GM21390 (cell line): ENCODE measurements at regions not wholly inside any gene's neighbourhood (a gene's known extent, or its start where the extent isn't known, plus 50 kb on each side); places are given as distances from the start of the nearest gene placed in this dataset.
"Not testable (repeated sequence)": the region's sequence is repeated elsewhere in the genome, so short reads cannot be mapped to it uniquely, and the experiment has no call there.

Experiments used
- ATAC-seq: cut with Tn5 transposase; IDR thresholded peaks from one replicate; pipeline ENCODE4 v1.9.1; 2021; ENCODE audit not compliant: unreplicated experiment

DNA sequence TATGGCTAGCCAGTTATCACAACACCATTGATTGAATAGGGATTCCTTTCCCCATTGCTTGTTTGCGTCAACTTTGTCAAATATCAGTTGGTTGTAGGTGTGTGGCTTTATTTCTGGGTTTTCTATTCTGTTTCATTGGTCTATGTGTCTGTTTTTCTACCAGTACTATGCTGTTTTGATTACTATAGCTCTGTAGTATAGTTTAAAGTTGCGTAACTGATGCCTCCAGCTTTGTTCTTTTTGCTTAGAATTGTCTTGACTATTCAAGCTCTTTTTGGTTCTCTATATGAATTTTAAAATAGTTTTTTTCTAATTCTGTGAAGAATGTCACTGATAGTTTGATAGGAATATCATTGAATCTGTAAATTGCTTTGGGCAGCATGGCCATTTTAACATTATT is 194.9 kb upstream of the FN1 start:
- ATAC-seq: not testable (repeated sequence)

DNA sequence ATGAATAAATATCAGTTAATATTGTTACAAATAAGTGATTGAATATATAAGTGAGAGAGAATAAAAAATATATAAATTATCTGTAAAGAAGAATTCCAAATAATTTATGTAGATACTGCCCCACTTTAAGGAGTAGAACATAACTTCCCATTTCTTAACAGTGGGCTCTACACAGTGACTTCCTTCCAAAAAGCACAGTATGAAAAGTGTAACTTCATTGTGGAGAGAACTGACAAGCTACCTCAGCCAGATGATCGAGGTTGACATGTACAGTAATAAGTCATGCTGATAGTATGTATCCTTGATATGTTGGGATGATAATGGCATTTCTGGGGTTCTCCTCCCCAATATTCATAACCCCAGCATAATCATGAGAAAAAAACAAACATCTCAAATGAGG is 191.9 kb upstream of the FN1 start:
- ATAC-seq: no peak

DNA sequence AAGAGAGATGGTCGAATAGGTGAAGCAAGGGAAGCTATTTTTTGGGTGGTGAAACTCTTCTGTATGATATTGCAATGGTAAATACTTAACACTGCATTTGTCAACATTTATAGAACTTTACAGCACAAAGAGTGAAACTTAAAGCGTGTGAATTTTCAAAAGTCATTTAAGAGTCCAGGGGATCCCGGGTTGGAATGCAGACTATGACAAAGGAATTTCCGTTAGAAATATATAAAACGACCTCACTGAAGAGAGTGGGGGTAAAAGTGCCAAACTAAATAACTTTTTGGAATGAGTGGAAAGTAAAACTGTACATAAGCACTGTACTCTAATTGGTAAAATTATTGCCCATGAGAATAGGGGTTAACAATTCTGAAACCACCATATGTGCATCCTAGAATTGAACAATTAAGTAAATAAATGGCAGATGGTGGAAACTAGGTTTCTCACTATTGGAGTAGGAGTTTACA is 191.0 kb upstream of the FN1 start:
- no peak for ATAC-seq

GRCh38 chr2:215626063-215626462 is 190.2 kb upstream of the FN1 start:
- ATAC-seq: no peak

DNA sequence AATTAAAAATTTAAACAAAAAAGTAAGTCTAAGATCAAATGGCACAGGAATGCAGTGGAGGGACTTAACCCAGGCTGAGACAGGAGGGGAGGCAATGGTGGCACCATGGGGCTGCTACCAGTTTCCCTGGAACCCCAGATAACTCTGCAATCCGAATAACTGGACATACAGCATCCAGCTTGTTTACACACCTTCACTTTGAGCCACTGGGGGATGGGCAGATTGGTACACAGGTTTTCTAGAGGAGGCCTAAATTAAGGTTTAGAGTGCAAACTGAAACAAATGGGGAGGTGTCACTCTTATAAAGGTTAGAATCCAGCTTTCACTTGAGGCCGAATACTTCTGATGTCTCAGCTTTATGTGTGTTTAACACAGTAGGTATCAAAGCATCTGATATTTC is 189.3 kb upstream of the FN1 start:
- no peak for ATAC-seq

DNA sequence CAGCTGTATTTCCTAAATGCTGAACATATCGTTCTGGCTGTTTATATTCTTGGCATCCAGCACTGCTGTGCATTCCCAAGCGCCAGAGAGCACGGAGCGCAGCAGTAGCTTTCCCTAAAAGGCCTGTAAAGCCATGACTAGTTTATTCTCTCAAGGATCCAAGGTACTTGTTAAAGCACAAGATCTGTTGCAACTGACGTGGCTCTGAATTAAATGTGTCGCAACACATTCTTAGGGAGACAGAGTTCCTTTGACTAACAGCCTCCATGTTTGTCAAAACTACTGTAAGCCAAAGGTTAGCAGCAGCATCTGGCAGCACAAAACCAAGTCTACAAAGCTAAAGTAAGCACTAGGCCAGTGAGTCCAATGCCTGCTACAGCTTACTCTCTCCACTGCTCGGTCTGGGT is 188.6 kb upstream of the FN1 start:
- no peak for ATAC-seq

GRCh38 chr2:215622837-215623236 is 187.0 kb upstream of the FN1 start:
- ATAC-seq: no peak

DNA sequence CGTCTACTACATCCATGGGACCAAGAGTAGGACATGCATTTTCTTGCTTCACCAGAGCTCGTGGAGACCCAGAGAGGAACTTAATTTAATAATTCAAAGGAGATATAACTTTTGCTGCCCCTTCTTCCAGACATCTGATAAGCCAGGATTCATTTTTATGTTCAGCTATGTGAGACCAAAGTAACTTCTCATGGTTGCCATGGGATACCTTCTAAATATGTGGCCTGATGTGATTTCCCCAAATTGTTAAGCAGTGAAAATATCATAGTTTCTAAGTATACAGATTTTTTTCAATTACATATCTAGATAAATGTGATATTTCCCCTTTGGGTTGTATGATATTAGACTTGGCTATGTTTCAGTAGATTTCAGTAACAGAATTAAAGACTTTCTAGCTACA is 185.5 kb upstream of the FN1 start:
- no peak for ATAC-seq

- ATAC-seq: no peak
These were observed 184.7 kb upstream of the FN1 start for GRCh38 chr2:215620528-215620927.

GRCh38 chr2:215619989-215620388 is 184.1 kb upstream of the FN1 start:
- ATAC-seq: no peak

GRCh38 chr2:215619022-215619958 is 183.4 kb upstream of the FN1 start:
- no peak for ATAC-seq

DNA sequence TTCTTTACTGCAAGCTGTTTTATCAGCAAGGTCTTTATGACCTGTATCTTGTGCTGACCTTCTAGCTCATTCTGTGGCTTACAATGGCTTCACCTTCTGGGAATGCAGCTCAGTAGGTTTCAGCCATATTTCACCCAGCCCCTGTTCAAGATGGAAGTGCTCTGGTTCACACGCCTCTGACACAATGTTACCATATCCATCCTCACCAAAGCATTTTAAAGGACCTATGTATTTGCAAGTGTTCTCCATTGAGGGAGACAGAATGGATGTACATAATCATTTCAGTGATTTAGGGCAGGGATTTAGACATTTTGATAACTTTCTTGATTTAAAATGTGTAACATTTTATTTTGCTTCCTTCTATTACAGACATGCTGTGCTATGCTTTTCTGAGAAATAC is 182.3 kb upstream of the FN1 start:
- no peak for ATAC-seq

- no peak for ATAC-seq
These were observed 181.4 kb upstream of the FN1 start for GRCh38 chr2:215617060-215617824.

- no peak for ATAC-seq
These were observed 179.9 kb upstream of the FN1 start for GRCh38 chr2:215615803-215616174.

DNA sequence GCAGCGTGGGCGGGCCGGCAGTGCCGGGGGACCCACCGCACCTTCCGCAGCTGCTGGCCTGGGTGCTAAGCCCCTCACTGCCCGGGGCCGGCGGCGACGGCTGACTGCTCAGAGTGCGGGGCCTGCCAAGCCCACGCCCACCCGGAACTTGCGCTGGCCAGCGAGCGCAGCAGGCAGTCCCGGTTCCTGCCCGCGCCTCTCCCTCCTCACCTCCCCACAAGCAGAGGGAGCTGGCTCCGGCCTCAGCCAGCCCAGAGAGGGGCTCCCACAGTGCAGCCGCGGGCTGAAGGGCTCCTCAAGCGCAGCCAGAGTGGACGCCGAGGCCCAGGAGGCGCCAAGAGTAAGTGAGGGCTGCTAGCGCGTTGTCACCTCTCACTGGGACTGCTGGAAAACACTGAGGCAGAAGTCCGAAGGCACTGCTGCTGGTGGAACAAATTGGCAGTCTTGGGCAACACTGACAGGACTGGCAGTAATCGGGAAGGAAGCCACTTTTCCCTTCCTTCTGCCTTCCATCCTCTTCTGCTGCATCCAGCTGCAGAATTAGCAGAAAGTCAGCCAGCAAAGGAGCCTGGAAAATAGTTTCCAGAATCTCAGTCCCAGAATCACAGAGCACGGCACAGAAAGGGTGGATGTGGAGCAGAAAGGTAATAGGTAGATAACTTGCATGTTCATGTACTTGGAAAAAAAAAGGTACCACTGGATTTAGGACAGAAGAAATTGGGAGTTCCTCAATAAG is 179.4 kb upstream of the FN1 start:
- no peak for ATAC-seq

GRCh38 chr2:215614296-215614695 is 178.4 kb upstream of the FN1 start:
- no peak for ATAC-seq

- no peak for ATAC-seq
These were observed 178.0 kb upstream of the FN1 start for GRCh38 chr2:215613888-215614287.

- no peak for ATAC-seq
These were observed 177.4 kb upstream of the FN1 start for GRCh38 chr2:215613280-215613679.

- no peak for ATAC-seq
These were observed 176.9 kb upstream of the FN1 start for GRCh38 chr2:215612786-215613185.

- peak; percentile 41 for ATAC-seq
These were observed 175.9 kb upstream of the FN1 start for GRCh38 chr2:215611609-215612386.
